VCaP (cell line): ENCODE measurements at regions not wholly inside any gene's neighbourhood (a gene's known extent, or its start where the extent isn't known, plus 50 kb on each side); places are given as distances from the start of the nearest gene placed in this dataset.

Experiments
- H3K27ac ChIP-seq: fragments of 450-650 bp; 2 replicates; pipeline ENCODE4 v1.5.1; 2017
- TF ChIP-seq, protein P1 (sequence below): fragments of 450-650 bp; conservative IDR thresholded peaks from 2 replicates; pipeline ENCODE4 v1.5.1; 2017; ENCODE audit warnings: mild to moderate bottlenecking, moderate library complexity

DNA sequence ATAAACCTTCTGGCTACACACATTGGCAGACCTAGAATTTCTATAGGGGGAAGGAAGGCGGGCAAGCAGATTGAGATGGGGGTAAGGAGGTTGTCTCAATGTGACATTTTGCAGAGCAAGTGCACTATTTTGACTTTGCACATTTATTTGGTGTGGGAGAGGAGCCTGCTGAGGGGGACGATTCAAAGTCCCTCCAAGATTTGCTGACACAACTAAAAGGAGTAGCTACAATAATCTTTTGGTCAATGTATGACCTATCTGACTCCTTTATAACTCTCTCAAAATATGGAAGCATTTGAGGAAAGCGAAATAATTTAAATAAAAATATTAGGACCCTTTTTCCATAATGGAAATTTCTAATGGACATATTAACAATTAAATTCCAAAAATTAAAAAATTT, 274.9 kb upstream of the PPARGC1A start:
- no peak overlapping the region for H3K27ac ChIP-seq
- TF ChIP-seq, protein P1, sequence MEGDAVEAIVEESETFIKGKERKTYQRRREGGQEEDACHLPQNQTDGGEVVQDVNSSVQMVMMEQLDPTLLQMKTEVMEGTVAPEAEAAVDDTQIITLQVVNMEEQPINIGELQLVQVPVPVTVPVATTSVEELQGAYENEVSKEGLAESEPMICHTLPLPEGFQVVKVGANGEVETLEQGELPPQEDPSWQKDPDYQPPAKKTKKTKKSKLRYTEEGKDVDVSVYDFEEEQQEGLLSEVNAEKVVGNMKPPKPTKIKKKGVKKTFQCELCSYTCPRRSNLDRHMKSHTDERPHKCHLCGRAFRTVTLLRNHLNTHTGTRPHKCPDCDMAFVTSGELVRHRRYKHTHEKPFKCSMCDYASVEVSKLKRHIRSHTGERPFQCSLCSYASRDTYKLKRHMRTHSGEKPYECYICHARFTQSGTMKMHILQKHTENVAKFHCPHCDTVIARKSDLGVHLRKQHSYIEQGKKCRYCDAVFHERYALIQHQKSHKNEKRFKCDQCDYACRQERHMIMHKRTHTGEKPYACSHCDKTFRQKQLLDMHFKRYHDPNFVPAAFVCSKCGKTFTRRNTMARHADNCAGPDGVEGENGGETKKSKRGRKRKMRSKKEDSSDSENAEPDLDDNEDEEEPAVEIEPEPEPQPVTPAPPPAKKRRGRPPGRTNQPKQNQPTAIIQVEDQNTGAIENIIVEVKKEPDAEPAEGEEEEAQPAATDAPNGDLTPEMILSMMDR, result no peak

DNA sequence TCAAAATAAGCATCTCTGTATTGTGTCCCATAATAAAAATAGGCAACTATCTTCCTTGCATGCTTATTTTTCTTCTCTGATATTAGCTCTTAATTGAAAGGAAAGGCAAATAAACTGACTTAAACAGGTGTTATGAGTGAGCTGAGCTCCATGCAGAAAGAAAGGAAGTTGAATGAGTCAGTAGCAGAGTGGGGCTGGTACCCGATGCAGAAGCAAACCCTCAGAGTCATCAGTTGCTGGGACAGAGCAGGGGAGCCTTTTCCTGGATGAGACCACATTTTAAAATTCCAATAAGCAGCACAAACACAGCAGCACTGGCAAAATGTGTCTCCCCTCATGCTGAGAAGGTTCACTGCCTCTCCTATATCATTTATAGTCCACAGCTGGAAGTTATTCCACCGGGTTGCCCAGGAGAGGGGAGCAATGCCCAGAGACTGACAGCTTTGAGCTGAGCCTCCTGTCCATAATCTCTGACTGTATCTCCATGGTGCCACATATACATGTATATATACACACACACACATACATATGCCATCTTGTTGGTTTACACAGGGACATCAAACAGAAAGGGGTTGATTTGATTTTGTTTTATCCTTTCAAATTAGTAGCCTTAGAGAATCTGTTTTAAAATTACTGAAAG, 274.3 kb upstream of the PPARGC1A start:
- TF ChIP-seq, protein P1, result no peak
- H3K27ac ChIP-seq, result no peak overlapping the region

- TF ChIP-seq, protein P1, result no peak
- H3K27ac ChIP-seq, result no peak overlapping the region
Measured at GRCh38 chr4:24163314-24163713, 273.5 kb upstream of the PPARGC1A start.

DNA sequence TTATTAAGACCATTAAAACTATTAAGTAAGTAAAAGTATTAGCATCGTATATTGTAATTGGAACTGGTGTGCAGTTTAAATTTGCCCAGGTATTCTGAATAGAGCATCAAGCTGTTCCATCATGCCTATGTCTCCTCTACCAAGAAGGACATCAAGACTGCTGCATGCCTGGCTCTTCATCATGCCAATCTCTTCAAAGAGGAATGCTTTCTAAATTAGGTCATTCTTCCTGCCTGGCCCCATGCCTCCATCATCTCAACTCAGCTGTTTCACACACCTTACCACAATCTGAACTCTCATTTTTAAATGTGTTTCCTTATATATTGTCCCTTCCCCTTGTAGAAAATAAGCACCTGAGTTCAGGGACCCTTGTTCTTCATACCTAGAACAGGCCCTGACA, 270.5 kb upstream of the PPARGC1A start:
- no peak overlapping the region for H3K27ac ChIP-seq
- TF ChIP-seq, protein P1, result no peak

DNA sequence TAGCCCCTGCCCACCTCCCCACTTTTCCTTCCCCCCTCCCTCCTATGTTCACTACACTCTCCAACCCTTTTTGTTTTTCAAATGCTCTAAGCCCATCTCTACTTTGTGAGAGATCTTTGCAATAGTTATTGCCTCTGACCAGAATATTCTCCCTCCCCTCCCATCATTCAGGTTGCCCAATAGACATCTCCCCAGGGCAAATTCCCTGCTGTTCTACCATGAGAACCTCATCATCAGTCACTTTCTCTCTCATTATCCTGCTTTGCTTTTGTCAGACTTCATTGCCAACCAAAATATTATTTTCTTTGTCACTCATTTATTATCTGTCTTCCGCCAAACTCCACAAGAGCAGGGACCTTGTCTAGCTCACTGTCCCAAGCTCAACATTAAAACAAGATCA, 268.2 kb upstream of the PPARGC1A start:
- no peak overlapping the region for H3K27ac ChIP-seq
- TF ChIP-seq, protein P1, result no peak

DNA sequence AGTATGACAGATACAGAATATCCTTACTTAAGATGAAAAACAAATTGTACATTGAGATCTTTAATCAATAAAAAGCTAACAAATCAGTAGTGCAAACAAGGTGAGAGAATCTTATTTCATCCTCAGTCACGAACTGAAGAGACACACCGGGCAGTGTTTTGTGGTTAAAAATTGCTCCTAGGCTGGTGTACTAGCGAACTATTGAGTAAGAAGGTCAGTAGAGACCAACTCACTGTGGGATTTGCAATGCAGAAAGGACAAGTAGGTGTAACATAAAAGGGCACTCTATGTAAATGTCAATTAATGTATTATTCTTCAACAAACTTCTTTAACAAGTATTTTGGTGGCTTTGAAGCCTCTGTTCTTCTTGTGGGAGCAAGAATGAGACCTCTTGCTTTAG, 260.2 kb upstream of the PPARGC1A start:
- TF ChIP-seq, protein P1, result no peak
- no peak overlapping the region for H3K27ac ChIP-seq

DNA sequence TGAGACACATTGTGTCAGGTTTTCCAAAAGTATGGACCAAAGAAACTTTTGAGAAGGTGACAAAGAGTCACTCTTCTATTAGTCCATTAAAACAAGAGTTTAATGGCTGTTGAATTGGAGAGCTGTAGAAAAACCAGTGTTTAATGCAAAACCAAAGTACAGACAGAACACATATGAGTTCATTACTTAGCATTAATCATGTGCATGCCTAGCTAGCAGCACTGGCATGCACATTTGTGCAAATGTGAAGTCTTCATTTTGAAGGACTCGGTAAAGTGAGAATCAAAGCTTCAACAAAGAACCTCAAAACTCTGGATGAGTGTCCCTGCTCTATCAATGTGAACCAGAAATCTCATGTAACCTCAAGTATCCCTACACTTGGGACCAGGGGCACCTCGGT, 256.3 kb upstream of the PPARGC1A start:
- TF ChIP-seq, protein P1, result no peak
- H3K27ac ChIP-seq, result no peak overlapping the region
